ENCODE measurements at regions not wholly inside any gene's neighbourhood (a gene's known extent, or its start where the extent isn't known, plus 50 kb on each side); places are given as distances from the start of the nearest gene placed in this dataset.
"Not testable (repeated sequence)": the region's sequence is repeated elsewhere in the genome, so short reads cannot be mapped to it uniquely, and the experiment has no call there.

GRCh38 chr5:114790403-114790792, 379.3 kb downstream of the TRIM36 start:
- no peak for DNase-seq

GRCh38 chr5:114789773-114790402, 379.8 kb downstream of the TRIM36 start:
- DNase-seq, result peak; percentile 1 to 55

- DNase-seq, result no peak
These were observed 386.8 kb downstream of the TRIM36 start for GRCh38 chr5:114782869-114783268.

GRCh38 chr5:114782177-114782576, 387.5 kb downstream of the TRIM36 start:
- DNase-seq, result no peak

GRCh38 chr5:114780290-114780689, 389.4 kb downstream of the TRIM36 start:
- no peak for DNase-seq

- DNase-seq, result no peak
These were observed 382.5 kb downstream of the KCNN2 start for GRCh38 chr5:114744406-114744805.

- no peak for DNase-seq
These were observed 372.4 kb downstream of the KCNN2 start for GRCh38 chr5:114734238-114734637.

- DNase-seq, result no peak
These were observed 368.1 kb downstream of the KCNN2 start for GRCh38 chr5:114729986-114730385.

- no peak for DNase-seq
These were observed 365.5 kb downstream of the KCNN2 start for GRCh38 chr5:114727358-114727757.

GRCh38 chr5:114726131-114726530, 364.3 kb downstream of the KCNN2 start:
- no peak for DNase-seq

GRCh38 chr5:114719268-114719667, 357.4 kb downstream of the KCNN2 start:
- DNase-seq, result no peak

- DNase-seq, result no peak
These were observed 355.1 kb downstream of the KCNN2 start for GRCh38 chr5:114716955-114717354.

- not testable (repeated sequence) for DNase-seq
These were observed 342.5 kb downstream of the KCNN2 start for GRCh38 chr5:114704225-114704893.

GRCh38 chr5:114702731-114703130, 340.9 kb downstream of the KCNN2 start:
- DNase-seq, result no peak

GRCh38 chr5:114702136-114702535, 340.3 kb downstream of the KCNN2 start:
- DNase-seq, result peak in 1 of 2 experiments; percentile 73

GRCh38 chr5:114700823-114701222, 339.0 kb downstream of the KCNN2 start:
- DNase-seq, result no peak

GRCh38 chr5:114695292-114695904, 333.5 kb downstream of the KCNN2 start:
- DNase-seq, result no peak

- no peak for DNase-seq
These were observed 324.5 kb downstream of the KCNN2 start for GRCh38 chr5:114686356-114686755.

GRCh38 chr5:114678778-114679177, 316.9 kb downstream of the KCNN2 start:
- DNase-seq, result no peak

GRCh38 chr5:114665551-114665950, 303.7 kb downstream of the KCNN2 start:
- DNase-seq, result no peak

GRCh38 chr5:114660791-114661190, 298.9 kb downstream of the KCNN2 start:
- no peak for DNase-seq

GRCh38 chr5:114658194-114658593, 296.3 kb downstream of the KCNN2 start:
- no peak for DNase-seq

GRCh38 chr5:114657342-114658130, 295.7 kb downstream of the KCNN2 start:
- DNase-seq, result no peak

- DNase-seq, result no peak
These were observed 288.0 kb downstream of the KCNN2 start for GRCh38 chr5:114649878-114650277.

Measured in NCI-H524 (cell line).